Spleen (tissue), 11 donors: ENCODE measurements at regions not wholly inside any gene's neighbourhood (a gene's known extent, or its start where the extent isn't known, plus 50 kb on each side); places are given as distances from the start of the nearest gene placed in this dataset.
A peak's percentile ranks its signal among the peaks of the same experiment; 100 is the strongest.
"Not testable (repeated sequence)": the region's sequence is repeated elsewhere in the genome, so short reads cannot be mapped to it uniquely, and the experiment has no call there.

ENCODE experiments used
- DNase-seq: peaks from one replicate; pipeline ENCODE4 v3.0.0-alpha.2; 2020
- H3K27ac ChIP-seq, 8 donors: fragments of 200-600 bp; sonication (generic) in 7 of 8; 1 replicate in 4 of 8; 2 replicates in 4 of 8; pipeline versions ENCODE4 v1.5.0 to v1.8.0; 2016 to 2021; ENCODE audit warnings: inconsistent platforms in 4 of 8, mild to moderate bottlenecking in 4 of 8, moderate library complexity in 1 of 8
- H3K27me3 ChIP-seq, 7 donors: fragments of 200-600 bp; sonication (generic) in 6 of 7; replicated peaks in 1 of 7; 1 replicate in 4 of 7; 2 replicates in 3 of 7; pipeline versions ENCODE4 v1.5.0 to v1.8.0; 2016 to 2021; ENCODE audit warnings: inconsistent platforms in 3 of 7, mild to moderate bottlenecking in 1 of 7
- H3K36me3 ChIP-seq, 6 donors: fragments of 200-600 bp; sonication (generic) in 5 of 6; 1 replicate in 4 of 6; 2 replicates in 2 of 6; pipeline versions ENCODE4 v1.5.0 to v1.8.0; 2016 to 2021; ENCODE audit warnings: inconsistent platforms in 2 of 6
- H3K4me1 ChIP-seq, 6 donors: fragments of 200-600 bp; sonication (generic) in 5 of 6; 1 replicate in 3 of 6; 2 replicates in 3 of 6; pipeline versions ENCODE4 v1.5.0 to v1.8.0; 2016 to 2021; ENCODE audit warnings: inconsistent platforms in 3 of 6
- H3K4me3 ChIP-seq, 8 donors: fragments of 200-600 bp; sonication (generic) in 7 of 8; 1 replicate in 4 of 8; 2 replicates in 4 of 8; pipeline versions ENCODE4 v1.5.0 to v1.8.0; 2016 to 2021; ENCODE audit warnings: inconsistent platforms in 4 of 8, mild to moderate bottlenecking in 4 of 8, moderate library complexity in 2 of 8
- H3K9me3 ChIP-seq, 8 donors: fragments of 200-600 bp; sonication (generic) in 7 of 8; 1 replicate in 4 of 8; 2 replicates in 4 of 8; pipeline versions ENCODE4 v1.5.0 to v1.8.0; 2016 to 2021; ENCODE audit warnings: inconsistent platforms in 4 of 8
- POLR2A ChIP-seq, 3 donors: fragments of 450-650 bp; IDR thresholded peaks; one replicate each; pipeline ENCODE4 v1.5.1; 2017; ENCODE audit warnings: antibody characterized with exemption in 3 of 3, mild to moderate bottlenecking in 1 of 3
- POLR2AphosphoS5 ChIP-seq, 3 donors: sonication (generic); formaldehyde crosslinking; IDR thresholded peaks; one replicate each; pipeline ENCODE4 v1.5.1; 2017; ENCODE audit warnings: antibody characterized with exemption in 3 of 3
- WGBS, 5 donors: extraction: QIAGEN DNeasy Blood & Tissue Kit in 3 of 5; methylation state at CpG; one replicate each; pipeline versions ENCODE4 v1.1.5 to v1.1.7; 2013 to 2018; 5-methylcytosine and 5-hydroxymethylcytosine counted together
- intact Hi-C: fragments of 100-400 bp; cut with DNase I; formaldehyde crosslinking; loops from one replicate; pipeline ENCODE4 v1.15.0; 2023; ENCODE audit warnings: low total_unique reads
- TF ChIP-seq, protein P1 (sequence below), 11 experiments: fragments of 200-600 bp in 7 of 11; fragments of 450-650 bp in 4 of 11; sonication (generic) in 4 of 11; IDR thresholded peaks in 8 of 11; conservative IDR thresholded peaks in 3 of 11; 1 replicate in 7 of 11; 2 replicates in 4 of 11; pipeline versions ENCODE4 v1.4.0 to v1.8.0; 2016 to 2021; ENCODE audit warnings: antibody characterized with exemption in 11 of 11, inconsistent platforms in 4 of 11, mild to moderate bottlenecking in 1 of 11
- donor health status: healthy with polysubstance abuse.
- donor health status: DM: no; HTN: no; CAD: no; lungs with moderate emphysema.
- donor health status: DM: no; HTN: no; CAD: no.
- donor health status: Bipolar disorder and iron deficiency.
- donor health status: healthy.
- donor health status: DM: no; HTN: no; CAD: no.
- donor health status: DM: yes; HTN: yes; CAD: no.

DNA sequence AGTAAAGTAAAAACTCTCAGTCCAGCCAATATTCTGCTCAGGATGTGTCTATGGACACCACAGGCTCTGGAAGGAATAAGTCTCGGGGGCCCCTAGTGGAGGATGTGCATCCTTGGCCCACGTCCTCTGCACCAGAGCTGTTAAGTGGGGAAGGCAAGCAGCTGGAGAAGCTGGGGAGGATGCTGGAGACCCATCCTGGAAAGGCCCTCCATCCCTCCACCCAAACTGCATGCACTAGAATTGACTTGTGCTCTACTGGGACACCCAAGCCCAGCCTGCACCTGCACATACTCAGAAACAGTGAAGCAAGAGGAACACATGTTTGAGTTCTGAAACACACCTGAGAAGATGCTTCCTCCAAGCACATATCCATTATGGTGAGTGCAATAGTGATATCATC, 307.8 kb downstream of the TSHZ3 start:
- WGBS, 5 donors = 48 to 70% (median 65%) methylated on average over 1 to 2 of the region's 2 CpGs
- Histone ChIP-seq H3K27me3 (peaks cover 0 to 13% (median 0%) of the 10 kb centered on the region in 7 donors), H3K4me3 (no peak overlapping the region)

DNA sequence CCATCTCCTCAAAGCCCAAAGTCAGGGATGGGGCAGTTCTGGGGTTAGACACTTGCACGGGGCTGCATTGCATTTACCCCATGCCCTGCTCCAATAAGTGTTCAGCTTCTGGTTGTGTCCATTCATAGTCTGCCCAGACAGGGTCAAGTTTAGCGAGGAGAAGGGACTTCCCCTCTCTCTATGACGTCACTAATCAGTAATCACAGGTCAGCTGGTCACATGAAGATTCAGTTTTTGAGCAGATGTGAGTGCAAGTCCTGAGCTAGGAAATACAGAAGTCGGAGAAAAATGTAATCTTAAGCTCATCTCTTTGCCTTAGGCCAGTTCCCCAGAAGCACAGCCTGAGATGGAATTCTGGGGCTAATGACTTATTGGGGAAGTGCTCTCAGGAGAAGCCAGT, 310.1 kb downstream of the TSHZ3 start:
- 64 to 80% (median 67%) methylated on average over 4 of the region's 4 CpGs for WGBS, 5 donors
- no peak for TF ChIP-seq POLR2A (IDR thresholded peaks at IDR 0.05)
- Histone ChIP-seq H3K4me1 (no peaks in the 10 kb centered on the region), H3K4me3 (no peak overlapping the region), H3K36me3 (no peaks in the 10 kb centered on the region), H3K27ac (no peak overlapping the region), H3K9me3 (no peaks in the 10 kb centered on the region), H3K27me3 (peaks cover 0 to 13% (median 0%) of the 10 kb centered on the region in 7 donors)
- intact Hi-C loops = no loop called here
- DNase-seq = no peak

More for the DNA sequence above, 307.8 kb downstream of the TSHZ3 start:
- TF ChIP-seq, protein P1, sequence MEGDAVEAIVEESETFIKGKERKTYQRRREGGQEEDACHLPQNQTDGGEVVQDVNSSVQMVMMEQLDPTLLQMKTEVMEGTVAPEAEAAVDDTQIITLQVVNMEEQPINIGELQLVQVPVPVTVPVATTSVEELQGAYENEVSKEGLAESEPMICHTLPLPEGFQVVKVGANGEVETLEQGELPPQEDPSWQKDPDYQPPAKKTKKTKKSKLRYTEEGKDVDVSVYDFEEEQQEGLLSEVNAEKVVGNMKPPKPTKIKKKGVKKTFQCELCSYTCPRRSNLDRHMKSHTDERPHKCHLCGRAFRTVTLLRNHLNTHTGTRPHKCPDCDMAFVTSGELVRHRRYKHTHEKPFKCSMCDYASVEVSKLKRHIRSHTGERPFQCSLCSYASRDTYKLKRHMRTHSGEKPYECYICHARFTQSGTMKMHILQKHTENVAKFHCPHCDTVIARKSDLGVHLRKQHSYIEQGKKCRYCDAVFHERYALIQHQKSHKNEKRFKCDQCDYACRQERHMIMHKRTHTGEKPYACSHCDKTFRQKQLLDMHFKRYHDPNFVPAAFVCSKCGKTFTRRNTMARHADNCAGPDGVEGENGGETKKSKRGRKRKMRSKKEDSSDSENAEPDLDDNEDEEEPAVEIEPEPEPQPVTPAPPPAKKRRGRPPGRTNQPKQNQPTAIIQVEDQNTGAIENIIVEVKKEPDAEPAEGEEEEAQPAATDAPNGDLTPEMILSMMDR (IDR thresholded peaks at IDR 0.05 in 8 of 11, conservative IDR thresholded peaks at IDR 0.05 in 3 of 11) = no peak
- TF ChIP-seq POLR2AphosphoS5 (IDR thresholded peaks at IDR 0.05) (no peak), POLR2A (IDR thresholded peaks at IDR 0.05) (no peak)
- H3K4me1 ChIP-seq = no peaks in the 10 kb centered on the region
- peaks cover 0 to 13% (median 0%) of the 10 kb centered on the region in 8 donors for H3K9me3 ChIP-seq
- DNase-seq = no peak
- H3K36me3 ChIP-seq = no peaks in the 10 kb centered on the region
- intact Hi-C loops = no loop called here
- no peak overlapping the region for H3K27ac ChIP-seq

DNA sequence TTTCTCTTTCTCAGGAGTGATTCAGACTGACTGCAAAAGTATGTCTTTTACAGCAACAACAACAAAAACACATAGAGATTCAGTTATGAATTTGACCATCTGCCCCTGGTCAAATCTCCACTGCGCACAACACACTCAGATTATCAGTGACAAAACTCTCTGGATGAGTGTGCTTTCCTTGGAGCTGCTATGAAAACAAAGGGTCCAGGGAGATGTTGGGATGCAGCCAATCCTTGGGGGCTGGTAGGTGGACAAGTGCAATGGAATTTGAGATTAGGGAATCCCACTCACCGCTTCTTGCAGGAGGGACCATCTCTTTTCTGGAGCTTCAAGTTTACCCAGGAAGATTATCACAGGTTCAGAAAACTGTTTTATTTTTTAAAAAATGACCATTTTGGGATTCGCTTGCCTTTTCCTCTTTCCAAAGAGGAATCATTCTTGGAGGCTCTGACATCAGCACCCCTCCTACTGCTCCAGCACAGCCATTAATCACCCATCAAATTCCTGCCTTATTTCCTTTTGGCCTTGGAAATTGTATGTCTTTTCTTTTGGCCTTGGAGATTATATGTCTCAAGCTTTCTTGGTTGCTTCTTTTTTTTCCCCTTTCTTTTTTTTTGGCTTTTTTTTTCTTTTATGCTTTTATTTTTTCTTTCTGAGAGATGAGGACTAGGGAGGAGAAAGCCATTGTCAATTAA, 311.8 kb downstream of the TSHZ3 start:
- no peak for TF ChIP-seq POLR2AphosphoS5 (IDR thresholded peaks at IDR 0.05)
- TF ChIP-seq, protein P1 (IDR thresholded peaks at IDR 0.05 in 8 of 11, conservative IDR thresholded peaks at IDR 0.05 in 3 of 11) = no peak
- Histone ChIP-seq H3K27ac (no peak overlapping the region), H3K36me3 (no peaks in the 10 kb centered on the region), H3K4me1 (no peaks in the 10 kb centered on the region), H3K27me3 (peaks cover 0 to 13% (median 0%) of the 10 kb centered on the region in 7 donors), H3K9me3 (no peaks in the 10 kb centered on the region), H3K4me3 (no peak overlapping the region)
- intact Hi-C loops = no loop called here
- no peak for DNase-seq
- WGBS, 5 donors = 78 to 88% (median 82%) methylated on average over 3 of the region's 3 CpGs

DNA sequence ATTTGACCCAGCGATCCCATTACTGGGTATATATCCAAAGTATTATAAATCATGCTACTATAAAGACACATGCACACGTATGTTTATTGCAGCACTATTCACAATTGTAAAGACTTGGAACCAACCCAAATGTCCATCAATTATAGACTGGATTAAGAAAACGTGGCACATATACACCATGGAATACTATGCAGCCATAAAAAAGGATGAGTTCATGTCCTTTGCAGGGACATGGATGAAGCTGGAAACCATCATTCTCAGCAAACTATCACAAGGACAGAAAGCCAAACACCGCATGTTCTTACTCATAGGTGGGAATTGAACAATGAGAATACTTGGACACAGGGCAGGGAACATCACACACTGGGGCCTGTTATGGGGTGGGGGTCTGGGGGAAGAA, 317.8 kb downstream of the TSHZ3 start:
- H3K36me3 ChIP-seq, H3K4me1 ChIP-seq, DNase-seq, H3K27ac ChIP-seq, H3K4me3 ChIP-seq, H3K9me3 ChIP-seq, intact Hi-C loops, H3K27me3 ChIP-seq: not testable (repeated sequence)
- WGBS, 5 donors = 78 to 92% (median 86%) methylated on average over 4 of the region's 4 CpGs

DNA sequence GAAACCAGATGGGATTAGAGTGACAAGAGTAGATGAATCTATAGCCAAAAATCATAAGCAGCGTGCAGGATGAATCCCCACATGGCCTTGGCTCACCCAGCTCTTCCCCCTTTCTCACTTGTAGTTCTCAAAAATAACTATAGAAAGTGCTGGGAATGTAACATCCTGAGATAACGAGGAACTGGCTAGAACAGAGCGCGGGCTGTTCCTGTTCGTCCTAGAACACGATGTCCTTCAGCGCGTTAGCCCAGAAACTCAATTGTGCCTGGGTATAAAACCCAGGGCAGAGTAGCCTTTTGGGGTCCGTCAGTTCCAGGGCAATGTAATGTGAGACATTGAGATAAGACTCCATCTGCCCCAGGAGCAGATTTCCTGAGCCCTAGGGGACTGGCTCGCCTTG, 326.2 kb downstream of the TSHZ3 start:
- Histone ChIP-seq H3K4me1 (peaks cover 0 to 8% (median 0%) of the 10 kb centered on the region in 6 donors), H3K4me3 (no peak overlapping the region), H3K27ac (peak overlapping the region in 5 of 8 donors; percentile 30 to 61 (median 42)), H3K27me3 (no peaks in the 10 kb centered on the region), H3K36me3 (no peaks in the 10 kb centered on the region), H3K9me3 (peaks cover 0 to 23% (median 0%) of the 10 kb centered on the region in 8 donors)
- TF ChIP-seq, protein P1 (IDR thresholded peaks at IDR 0.05 in 8 of 11, conservative IDR thresholded peaks at IDR 0.05 in 3 of 11) = no peak
- no peak for TF ChIP-seq POLR2AphosphoS5 (IDR thresholded peaks at IDR 0.05)
- TF ChIP-seq POLR2A (IDR thresholded peaks at IDR 0.05) = no peak
- intact Hi-C loops = no loop called here
- 63 to 79% (median 69%) methylated on average over 10 of the region's 10 CpGs for WGBS, 5 donors
- DNase-seq = no peak
